GM21825 (cell line): ENCODE measurements at regions not wholly inside any gene's neighbourhood (a gene's known extent, or its start where the extent isn't known, plus 50 kb on each side); places are given as distances from the start of the nearest gene placed in this dataset.

Source experiments
- ATAC-seq: cut with Tn5 transposase; IDR thresholded peaks from one replicate; pipeline ENCODE4 v1.9.1; 2021; ENCODE audit warnings: mild to moderate bottlenecking, moderate library complexity; ENCODE audit not compliant: unreplicated experiment

DNA sequence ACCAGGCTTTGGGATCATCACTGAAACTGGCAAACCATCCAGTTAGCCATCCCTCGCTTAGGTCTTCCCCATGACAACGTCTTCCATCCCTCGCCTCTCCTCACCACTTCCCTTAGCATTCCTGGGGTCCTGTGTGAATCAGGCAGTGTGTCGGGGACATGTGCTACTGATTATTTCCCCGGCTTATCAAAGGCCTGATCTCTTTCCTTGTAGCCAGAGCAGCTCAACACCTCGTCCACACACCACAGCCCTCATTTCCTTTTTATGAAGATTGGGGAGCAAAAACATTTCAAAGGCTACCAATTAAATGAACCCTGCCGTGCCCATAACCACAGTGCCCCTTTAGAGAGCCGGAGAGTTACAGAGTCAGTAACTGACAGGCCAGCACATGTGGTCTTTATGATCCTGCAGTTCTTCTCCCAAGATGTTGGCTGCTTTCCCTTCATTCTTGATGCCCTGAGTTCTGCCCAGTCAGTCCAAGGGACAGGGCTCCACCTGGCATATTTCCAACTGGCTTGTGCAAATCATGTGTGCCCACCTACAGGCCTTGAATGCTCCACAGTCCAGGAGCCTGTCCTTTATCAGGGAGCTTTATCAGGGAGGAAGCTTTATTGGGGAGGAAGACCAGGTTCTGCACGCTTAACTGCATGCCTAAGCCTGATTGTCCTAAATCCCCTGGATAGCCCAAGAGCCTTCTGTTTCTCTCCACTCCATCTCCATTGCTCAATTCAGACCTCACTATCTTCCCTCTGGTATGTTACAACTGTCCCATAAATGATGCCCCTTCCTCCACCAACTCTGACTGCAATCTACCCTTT lies 343.1 kb downstream of the CYRIA start:
- ATAC-seq, result no peak

- ATAC-seq, result no peak
Measured at GRCh38 chr2:16321872-16322271, 343.8 kb downstream of the CYRIA start.

DNA sequence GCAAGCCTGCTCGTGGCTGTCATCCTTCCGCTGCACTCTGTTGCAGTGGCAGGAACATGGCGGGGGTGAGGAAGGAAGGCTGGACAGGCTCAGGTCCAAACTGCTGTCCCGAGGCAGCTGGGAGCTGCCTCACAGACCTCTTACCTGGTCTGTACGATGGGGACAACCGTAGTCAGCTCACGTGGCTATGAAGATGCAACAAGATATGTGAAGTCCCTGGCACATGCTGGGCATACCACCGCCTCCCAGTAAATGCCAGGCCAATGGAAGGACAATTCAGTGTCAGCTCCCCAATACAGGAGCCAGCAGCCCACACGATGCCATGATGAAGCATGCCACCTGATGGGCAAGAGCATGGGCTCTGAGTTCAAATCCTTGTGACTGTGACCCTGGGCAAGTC lies 344.4 kb downstream of the CYRIA start:
- no peak for ATAC-seq

GRCh38 chr2:16320716-16321115 lies 344.9 kb downstream of the CYRIA start:
- ATAC-seq, result no peak

DNA sequence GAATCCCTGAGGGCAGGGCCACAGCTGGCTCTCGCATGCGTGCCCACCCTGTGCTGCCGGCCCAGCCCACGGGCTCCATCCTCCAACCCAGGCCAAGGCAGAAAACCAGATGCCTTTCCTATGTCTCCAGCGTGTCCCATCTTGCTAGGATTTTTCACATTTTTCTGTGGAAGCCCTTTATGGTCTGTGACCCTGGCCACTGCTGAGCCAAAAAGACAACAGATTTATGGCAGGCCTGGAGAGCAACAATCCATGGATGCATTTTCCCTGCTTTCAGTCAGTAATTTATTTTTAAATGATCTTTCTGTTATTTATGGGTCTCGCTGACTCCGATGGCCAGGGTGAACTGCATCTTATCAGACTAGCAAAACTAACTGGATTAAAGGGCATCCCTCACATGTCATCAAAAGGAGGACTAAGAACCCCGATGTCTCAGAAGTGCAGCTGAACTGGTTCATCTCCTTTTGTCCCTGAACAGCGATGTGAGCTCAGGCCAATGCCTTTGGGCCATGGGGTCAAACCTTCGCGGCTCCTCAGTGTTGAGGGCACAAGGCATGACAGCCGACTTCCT lies 346.0 kb downstream of the CYRIA start:
- no peak for ATAC-seq

- no peak for ATAC-seq
Measured at GRCh38 chr2:16318474-16319195, 347.0 kb downstream of the CYRIA start.

DNA sequence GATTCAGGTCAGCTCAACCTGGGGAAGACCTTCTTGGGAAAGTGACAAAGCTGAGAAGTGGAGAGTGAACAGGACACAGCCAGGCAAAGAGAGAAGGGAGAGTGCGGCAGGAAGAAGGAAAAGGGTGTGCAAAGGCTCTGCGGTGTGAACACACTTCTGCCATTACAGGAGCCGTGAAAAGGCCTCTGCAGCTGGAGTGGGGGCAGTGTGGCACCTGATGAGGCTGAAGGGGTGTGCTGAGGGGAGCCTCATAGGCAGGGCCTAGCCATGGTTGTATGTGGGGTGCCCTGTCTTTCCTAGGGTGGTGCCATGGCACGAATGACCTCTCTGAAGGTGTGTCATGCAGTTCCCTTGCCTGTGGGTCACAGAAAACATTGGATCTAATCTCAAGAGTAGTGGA lies 347.6 kb downstream of the CYRIA start:
- no peak for ATAC-seq

GRCh38 chr2:16317211-16317830 lies 348.3 kb downstream of the CYRIA start:
- ATAC-seq, result no peak

DNA sequence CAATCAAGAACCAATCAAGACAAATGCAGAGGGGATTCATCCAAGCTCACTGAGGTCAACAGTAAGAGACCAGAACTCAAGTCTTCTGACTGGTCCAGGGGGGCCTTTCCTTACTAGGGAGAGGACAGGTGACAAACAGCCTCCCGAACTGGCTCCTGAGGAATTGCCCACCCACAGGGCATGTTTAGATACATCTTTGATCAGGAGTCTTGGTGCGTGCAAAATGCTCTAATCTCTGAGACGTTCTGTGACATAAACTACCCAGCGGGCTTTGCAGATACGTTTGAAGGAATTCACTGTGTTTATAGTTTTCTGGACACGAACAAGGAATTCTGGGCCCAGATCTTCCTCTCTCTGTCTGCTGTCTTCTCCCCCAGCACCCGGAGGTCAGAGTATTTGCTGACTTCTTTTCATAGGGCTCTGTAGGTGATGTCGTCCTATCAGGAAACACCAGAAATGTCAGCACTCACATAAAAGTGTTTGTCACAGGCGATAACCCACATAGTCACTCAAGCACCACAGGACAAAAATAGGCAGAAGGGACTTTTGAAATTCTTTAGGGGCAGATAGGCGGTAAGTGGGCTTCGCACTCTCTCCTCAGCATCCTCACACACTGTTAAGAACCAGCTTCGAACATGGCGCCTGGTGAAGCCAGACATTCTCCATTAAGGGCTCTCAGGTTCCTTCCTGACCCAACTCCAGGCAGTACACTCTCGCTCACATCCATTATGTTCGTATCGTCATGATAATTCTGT lies 349.0 kb downstream of the CYRIA start:
- ATAC-seq, result no peak

DNA sequence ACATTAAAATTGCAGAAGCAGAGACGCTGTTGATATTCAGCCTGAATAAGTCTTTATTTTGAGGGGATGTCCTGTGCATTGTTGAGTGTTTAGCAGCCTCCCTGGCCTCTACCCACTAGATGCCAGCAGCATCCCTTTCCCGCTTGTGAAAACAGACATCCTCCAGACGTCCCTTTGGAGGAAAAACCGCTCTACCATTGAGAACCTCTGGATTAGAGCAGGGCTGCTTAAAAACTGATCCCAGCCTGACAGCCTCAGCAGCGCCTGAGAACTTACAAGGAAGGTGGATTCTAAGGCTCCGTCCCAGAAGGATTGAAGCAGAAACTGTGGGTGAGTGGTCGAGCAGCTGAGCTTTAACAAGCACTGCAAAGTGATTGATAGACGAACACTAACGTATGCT lies 349.7 kb downstream of the CYRIA start:
- ATAC-seq, result no peak

- no peak for ATAC-seq
Measured at GRCh38 chr2:16315458-16315835, 350.2 kb downstream of the CYRIA start.

- no peak for ATAC-seq
Measured at GRCh38 chr2:16314691-16315457, 350.8 kb downstream of the CYRIA start.

DNA sequence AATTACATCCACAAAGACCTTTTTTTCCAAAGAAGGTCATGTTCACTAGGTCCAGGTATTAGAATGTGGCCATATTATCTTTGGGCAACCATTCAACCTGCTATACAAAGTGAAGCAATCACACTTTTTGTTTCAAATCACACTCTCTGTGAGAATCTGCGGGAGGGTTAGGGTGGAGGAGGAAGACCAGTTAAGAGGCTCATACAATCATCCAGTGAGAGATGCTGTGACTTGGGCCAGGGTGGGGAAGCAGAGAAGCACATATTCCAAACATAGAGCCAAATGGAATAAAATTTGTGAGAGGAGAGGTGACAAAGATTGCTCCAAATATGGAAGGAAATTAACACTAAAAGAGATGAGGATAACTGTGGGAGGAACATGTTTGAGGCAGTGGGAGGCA lies 351.6 kb downstream of the CYRIA start:
- no peak for ATAC-seq

DNA sequence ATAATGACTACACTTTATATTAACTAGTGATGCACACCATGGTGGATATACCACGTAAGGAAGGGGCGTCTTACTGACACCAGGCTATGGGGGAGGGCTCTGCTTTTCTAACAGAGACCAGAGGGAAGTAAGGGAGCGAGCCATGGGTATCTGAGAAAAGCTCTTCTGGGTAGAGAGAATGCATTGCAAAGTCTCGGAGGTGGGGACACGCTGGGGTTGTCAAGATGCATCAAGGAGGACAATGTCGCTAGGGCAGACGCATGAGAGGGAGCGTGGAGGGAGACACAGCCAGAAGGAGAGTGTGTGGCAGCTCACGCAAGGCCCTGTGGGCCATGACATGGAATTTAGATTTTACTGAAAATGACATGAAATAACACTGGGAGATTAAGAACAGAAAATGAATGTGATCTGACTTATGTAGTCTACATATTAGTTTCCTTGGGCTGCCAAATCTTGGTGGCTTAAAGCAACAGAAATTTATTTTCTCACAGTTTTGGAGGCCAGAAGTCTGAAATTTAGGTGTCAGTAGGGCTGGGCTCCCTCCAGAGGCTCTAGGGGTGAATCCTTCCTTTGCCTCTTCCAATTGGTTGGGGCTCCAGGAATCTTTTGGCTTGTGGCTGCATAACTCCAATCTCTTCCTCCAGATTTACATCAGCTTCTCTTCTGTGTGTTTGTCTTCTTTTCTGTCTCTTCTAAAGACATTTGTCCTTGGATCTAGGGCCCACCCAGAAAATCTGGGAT lies 352.2 kb downstream of the CYRIA start:
- no peak for ATAC-seq

DNA sequence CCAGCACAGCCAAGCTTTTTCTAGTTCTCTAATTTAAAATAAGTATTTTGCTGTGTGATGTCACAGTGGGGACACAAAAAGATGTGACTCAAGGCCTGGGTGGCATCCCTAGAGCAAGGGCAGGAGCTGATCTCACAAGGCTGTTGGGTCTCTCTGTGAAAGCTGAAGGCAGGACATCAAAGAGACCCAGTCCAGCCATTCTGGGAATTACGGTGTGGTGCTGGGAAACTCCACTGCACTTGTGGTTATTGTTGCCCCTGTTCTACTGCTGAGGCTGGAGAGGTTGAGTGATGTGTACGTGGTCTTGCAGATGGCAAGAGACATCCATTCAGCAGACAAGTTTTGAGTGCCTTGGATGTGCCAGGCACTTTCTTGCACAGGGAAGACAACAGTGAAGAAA lies 352.9 kb downstream of the CYRIA start:
- no peak for ATAC-seq

DNA sequence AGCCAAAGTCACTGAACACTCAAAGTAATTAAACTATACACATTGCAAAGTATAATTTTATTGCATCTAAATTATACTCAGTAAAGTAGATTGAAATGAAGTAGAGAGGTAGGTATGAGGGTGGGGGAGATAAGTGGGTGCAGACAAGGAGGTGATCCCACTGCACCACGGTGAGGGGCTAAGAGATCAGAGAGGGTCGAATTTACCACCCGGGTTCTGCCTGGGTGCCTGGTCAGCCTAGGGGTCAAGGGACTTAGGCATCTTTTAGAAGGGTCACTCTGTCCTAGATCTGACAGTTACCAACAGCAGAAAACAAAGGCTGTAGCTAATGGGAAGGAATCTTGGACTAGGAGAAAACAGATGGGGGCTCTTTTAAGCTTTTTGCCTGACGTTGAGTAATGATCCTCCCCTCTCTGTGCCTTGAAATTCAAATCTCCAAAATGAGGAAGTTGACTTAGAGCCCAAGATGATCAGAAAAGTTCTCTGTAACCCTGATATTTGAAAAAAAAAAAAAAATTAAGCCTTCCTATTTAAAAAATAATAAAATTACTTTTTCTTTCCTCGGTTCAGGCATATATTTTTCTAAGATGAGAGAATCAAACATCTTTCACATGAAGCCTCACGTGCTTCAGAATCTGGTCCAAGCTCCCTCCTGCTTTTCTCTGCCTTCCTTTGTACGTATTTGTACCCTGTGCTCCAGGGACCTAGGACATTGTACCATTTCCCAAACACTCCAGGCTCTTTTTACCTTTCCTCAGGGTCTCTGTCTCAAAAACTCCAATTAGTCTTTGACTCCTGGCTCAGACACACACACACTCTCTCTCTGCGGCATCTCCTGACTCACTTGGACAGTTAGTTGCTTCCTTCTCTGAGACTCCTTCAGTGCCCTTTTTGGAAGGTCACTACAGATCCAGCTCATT lies 353.9 kb downstream of the CYRIA start:
- ATAC-seq, result no peak

- ATAC-seq, result no peak
Measured at GRCh38 chr2:16308816-16309215, 356.8 kb downstream of the CYRIA start.

- no peak for ATAC-seq
Measured at GRCh38 chr2:16304876-16305590, 360.6 kb downstream of the CYRIA start.
